ENCODE measurements at regions not wholly inside any gene's neighbourhood (a gene's known extent, or its start where the extent isn't known, plus 50 kb on each side); places are given as distances from the start of the nearest gene placed in this dataset.
"Not testable (repeated sequence)": the region's sequence is repeated elsewhere in the genome, so short reads cannot be mapped to it uniquely, and the experiment has no call there.

DNA sequence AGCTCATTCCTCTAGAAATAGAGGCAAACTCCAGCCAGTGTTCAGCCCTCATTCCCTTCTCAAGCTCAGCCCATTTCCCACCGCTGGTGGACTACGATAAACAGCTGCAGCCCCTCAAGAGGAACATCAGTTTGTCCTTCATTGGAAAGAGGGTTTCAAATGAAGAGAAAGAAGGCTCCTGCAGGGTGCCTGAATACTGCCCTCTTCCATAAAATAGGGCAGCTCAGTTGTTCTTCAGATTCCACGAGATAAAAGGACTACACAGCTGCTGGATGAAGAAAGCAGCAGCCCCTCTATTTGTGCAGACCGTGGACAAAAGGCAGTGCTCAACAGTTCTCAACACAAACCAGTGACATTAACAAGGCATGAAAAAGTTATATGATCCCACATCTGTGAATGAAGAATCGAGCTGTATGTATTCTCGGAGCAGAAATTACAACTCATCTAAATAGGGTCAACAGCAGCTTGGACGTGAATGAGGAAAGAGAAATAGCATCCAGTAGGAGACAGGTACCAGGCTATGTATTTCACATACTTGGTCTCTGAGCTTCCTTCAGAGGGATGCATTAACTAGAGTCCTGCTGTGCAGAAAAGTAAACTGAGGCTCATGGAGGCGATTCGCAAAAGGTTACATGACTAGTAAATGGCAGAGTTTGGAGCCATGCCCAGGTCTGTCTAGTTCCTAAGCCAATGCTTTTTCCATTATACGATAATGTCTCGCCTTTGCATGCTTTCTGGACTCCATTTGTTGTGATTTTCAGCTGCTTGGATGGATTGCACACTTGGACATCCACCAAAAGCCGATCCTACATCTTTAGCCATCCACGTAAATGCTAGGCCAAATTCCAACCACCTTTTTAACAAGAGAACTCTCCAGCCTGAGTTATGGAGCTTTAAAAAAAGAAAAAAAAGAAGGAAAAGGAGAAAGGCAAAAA is 301.2 kb upstream of the PPARGC1A start:
- H3K27me3 ChIP-seq (ENCODE audit: control insufficient read depth in 5 of 5, insufficient read depth in 4 of 5, low read length in 5 of 5), result no peaks in the 10 kb centered on the region
- H3K9me3 ChIP-seq (ENCODE audit: control insufficient read depth in 5 of 5, low read length in 5 of 5), result no peaks in the 10 kb centered on the region
- H3K9ac ChIP-seq (ENCODE audit: low read length in 5 of 5), result no peak overlapping the region
- no peak overlapping the region for H3K27ac ChIP-seq (ENCODE audit: low read depth, low read length)
- no peak overlapping the region for H3K4me3 ChIP-seq (ENCODE audit: low read depth in 1 of 5, low read length in 5 of 5)
- no peaks in the 10 kb centered on the region for H3K36me3 ChIP-seq (ENCODE audit: control insufficient read depth in 5 of 5, insufficient read depth in 5 of 5, low read length in 5 of 5)
- no peaks in the 10 kb centered on the region for H3K4me1 ChIP-seq (ENCODE audit: control insufficient read depth in 5 of 5, insufficient read depth in 5 of 5, low read length in 5 of 5)

DNA sequence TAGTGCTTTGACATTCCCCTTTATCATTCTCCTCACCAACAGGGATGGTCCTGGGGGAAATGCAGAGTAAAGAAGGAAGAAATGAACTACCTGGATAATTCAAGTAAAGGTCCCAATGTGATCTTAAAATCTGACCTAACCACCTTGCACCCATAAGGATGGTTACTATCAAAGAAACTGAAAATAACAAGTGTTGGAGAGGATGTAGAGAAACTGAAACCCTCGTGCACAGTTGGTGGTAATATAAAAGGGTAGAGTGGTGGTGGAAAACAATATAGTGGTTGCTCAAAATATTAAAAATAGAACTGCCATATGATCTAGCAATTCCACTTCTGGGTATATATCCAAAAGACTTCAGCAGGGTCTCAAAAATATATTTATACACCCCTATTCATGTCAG is 298.6 kb upstream of the PPARGC1A start:
- H3K4me3 ChIP-seq (ENCODE audit: low read depth in 1 of 5, low read length in 5 of 5), result no peak overlapping the region
- no peaks in the 10 kb centered on the region for H3K4me1 ChIP-seq (ENCODE audit: control insufficient read depth in 5 of 5, insufficient read depth in 5 of 5, low read length in 5 of 5)
- no peaks in the 10 kb centered on the region for H3K36me3 ChIP-seq (ENCODE audit: control insufficient read depth in 5 of 5, insufficient read depth in 5 of 5, low read length in 5 of 5)
- H3K9me3 ChIP-seq (ENCODE audit: control insufficient read depth in 5 of 5, low read length in 5 of 5), result no peaks in the 10 kb centered on the region
- no peak overlapping the region for H3K27ac ChIP-seq (ENCODE audit: low read depth, low read length)
- H3K9ac ChIP-seq (ENCODE audit: low read length in 5 of 5), result no peak overlapping the region
- H3K27me3 ChIP-seq (ENCODE audit: control insufficient read depth in 5 of 5, insufficient read depth in 4 of 5, low read length in 5 of 5), result no peaks in the 10 kb centered on the region

DNA sequence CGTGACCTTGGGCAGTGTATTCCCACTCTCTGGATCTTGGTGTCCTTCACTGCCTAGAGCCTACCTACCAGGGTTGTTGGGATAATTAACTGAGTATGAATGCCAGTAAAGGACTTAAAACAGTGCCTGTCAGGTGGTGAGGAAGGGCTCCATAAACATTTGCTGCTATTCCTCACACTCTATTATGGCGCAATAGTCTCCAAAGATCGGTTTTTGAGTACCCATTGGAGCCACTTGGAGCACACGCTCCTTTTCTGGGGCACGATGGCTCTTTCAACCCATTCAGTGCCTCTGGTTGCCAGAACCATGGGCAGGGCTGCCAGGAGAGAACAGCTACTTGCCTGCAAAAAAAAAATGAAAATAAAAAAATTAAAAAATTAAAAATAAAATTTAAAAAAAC is 296.6 kb upstream of the PPARGC1A start:
- Histone ChIP-seq H3K4me1 (ENCODE audit: control insufficient read depth in 5 of 5, insufficient read depth in 5 of 5, low read length in 5 of 5) (no peaks in the 10 kb centered on the region), H3K4me3 (ENCODE audit: low read depth in 1 of 5, low read length in 5 of 5) (no peak overlapping the region), H3K27ac (ENCODE audit: low read depth, low read length) (no peak overlapping the region), H3K36me3 (ENCODE audit: control insufficient read depth in 5 of 5, insufficient read depth in 5 of 5, low read length in 5 of 5) (no peaks in the 10 kb centered on the region), H3K9me3 (ENCODE audit: control insufficient read depth in 5 of 5, low read length in 5 of 5) (no peaks in the 10 kb centered on the region), H3K9ac (ENCODE audit: low read length in 5 of 5) (no peak overlapping the region), H3K27me3 (ENCODE audit: control insufficient read depth in 5 of 5, insufficient read depth in 4 of 5, low read length in 5 of 5) (no peaks in the 10 kb centered on the region)

DNA sequence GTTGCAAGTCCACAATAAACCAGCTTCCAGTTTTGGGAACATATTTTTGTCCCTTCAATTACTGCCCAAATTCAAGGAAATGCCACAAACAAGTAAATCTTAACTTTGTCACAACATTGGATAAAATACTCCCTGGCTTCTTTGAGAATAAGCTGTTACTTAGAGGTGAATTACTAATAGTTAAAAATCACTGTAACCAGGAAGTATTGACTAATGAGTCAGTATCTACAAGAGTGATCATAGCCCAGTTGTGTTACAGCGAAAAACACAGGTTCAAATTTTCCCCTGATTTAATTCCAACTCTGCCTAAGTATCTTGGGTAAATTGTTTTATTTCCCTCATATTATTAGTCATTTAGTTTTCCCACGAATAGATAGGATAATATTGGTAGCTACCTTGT is 291.2 kb upstream of the PPARGC1A start:
- Histone ChIP-seq H3K27me3 (ENCODE audit: control insufficient read depth in 5 of 5, insufficient read depth in 4 of 5, low read length in 5 of 5) (no peaks in the 10 kb centered on the region), H3K36me3 (ENCODE audit: control insufficient read depth in 5 of 5, insufficient read depth in 5 of 5, low read length in 5 of 5) (no peaks in the 10 kb centered on the region), H3K4me3 (ENCODE audit: low read depth in 1 of 5, low read length in 5 of 5) (no peak overlapping the region), H3K4me1 (ENCODE audit: control insufficient read depth in 5 of 5, insufficient read depth in 5 of 5, low read length in 5 of 5) (no peaks in the 10 kb centered on the region), H3K9me3 (ENCODE audit: control insufficient read depth in 5 of 5, low read length in 5 of 5) (no peaks in the 10 kb centered on the region), H3K9ac (ENCODE audit: low read length in 5 of 5) (no peak overlapping the region), H3K27ac (ENCODE audit: low read depth, low read length) (no peak overlapping the region)

DNA sequence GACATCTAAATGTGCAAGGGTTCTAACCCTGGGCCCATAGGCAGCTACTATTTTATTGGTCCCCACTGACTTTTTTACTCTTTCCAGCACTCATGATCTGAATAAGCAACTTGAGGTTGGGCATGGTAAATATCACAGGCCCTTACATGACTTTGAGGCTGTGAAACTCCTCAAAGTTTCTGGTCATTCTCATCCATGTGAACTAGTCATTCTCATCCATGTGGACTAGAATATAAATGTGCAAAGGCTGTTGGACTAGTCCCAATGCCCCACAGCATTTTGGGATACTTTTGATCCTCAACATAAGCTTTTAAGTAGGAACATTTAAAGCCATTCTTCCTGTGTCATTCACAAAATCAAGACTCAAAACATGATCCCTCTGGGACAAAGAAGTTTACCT is 290.7 kb upstream of the PPARGC1A start:
- no peak overlapping the region for H3K27ac ChIP-seq (ENCODE audit: low read depth, low read length)
- H3K36me3 ChIP-seq (ENCODE audit: control insufficient read depth in 5 of 5, insufficient read depth in 5 of 5, low read length in 5 of 5), result no peaks in the 10 kb centered on the region
- H3K4me1 ChIP-seq (ENCODE audit: control insufficient read depth in 5 of 5, insufficient read depth in 5 of 5, low read length in 5 of 5), result no peaks in the 10 kb centered on the region
- no peaks in the 10 kb centered on the region for H3K27me3 ChIP-seq (ENCODE audit: control insufficient read depth in 5 of 5, insufficient read depth in 4 of 5, low read length in 5 of 5)
- no peaks in the 10 kb centered on the region for H3K9me3 ChIP-seq (ENCODE audit: control insufficient read depth in 5 of 5, low read length in 5 of 5)
- no peak overlapping the region for H3K9ac ChIP-seq (ENCODE audit: low read length in 5 of 5)
- no peak overlapping the region for H3K4me3 ChIP-seq (ENCODE audit: low read depth in 1 of 5, low read length in 5 of 5)

DNA sequence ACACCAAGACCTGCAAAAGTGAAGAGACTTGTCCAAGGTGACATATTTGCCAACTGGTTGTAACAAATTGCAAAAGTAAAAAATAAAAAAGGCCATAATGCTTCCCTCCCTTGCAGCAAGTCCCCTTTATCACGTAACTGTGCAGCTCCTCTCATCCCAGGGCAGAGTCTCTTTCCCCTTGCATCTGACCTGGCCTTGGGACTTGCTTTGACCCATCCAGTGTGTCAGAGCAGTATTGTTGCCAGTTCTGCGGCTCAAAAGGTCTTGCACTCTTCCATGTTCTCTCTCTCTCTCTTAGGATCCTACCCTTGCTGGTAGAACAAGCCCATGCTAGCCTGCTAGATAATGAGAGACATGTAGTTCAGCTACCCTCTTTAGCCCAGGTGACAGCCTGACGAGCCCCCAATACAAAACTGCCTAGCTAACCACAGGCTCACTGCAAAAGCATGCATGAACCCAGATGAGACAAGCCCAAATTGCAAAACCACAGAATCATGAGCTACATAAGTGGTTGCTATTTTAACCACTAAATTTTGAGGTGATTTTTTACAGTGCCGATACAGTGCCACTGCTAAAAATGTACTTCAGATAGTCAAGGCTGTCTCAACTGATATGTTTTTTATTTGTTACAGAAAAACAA is 289.5 kb upstream of the PPARGC1A start:
- no peak overlapping the region for H3K9ac ChIP-seq (ENCODE audit: low read length in 5 of 5)
- H3K27ac ChIP-seq (ENCODE audit: low read depth, low read length), result no peak overlapping the region
- H3K4me3 ChIP-seq (ENCODE audit: low read depth in 1 of 5, low read length in 5 of 5), result no peak overlapping the region
- no peaks in the 10 kb centered on the region for H3K36me3 ChIP-seq (ENCODE audit: control insufficient read depth in 5 of 5, insufficient read depth in 5 of 5, low read length in 5 of 5)
- no peaks in the 10 kb centered on the region for H3K4me1 ChIP-seq (ENCODE audit: control insufficient read depth in 5 of 5, insufficient read depth in 5 of 5, low read length in 5 of 5)
- no peaks in the 10 kb centered on the region for H3K9me3 ChIP-seq (ENCODE audit: control insufficient read depth in 5 of 5, low read length in 5 of 5)
- H3K27me3 ChIP-seq (ENCODE audit: control insufficient read depth in 5 of 5, insufficient read depth in 4 of 5, low read length in 5 of 5), result no peaks in the 10 kb centered on the region

DNA sequence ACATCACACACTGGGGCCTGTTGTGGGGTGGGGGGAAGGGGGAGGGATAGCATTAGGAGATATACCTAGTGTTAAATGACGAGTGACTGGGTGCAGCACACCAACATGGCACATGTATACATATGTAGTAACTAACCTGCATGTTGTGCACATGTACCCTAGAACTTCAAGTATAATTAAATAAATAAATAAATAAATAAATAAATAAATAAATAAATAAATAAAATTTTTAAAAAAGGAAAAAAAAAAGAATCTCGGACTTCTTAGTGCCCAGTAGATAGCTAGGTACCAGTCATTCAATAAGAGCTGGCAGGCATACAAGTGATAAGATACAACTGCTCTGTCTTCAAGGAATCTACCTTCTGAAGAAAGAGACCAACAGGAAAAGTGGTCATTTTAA is 287.6 kb upstream of the PPARGC1A start:
- H3K4me3 ChIP-seq (ENCODE audit: low read depth in 1 of 5, low read length in 5 of 5); H3K27me3 ChIP-seq (ENCODE audit: control insufficient read depth in 5 of 5, insufficient read depth in 4 of 5, low read length in 5 of 5); H3K4me1 ChIP-seq (ENCODE audit: control insufficient read depth in 5 of 5, insufficient read depth in 5 of 5, low read length in 5 of 5); H3K27ac ChIP-seq (ENCODE audit: low read depth, low read length); H3K36me3 ChIP-seq (ENCODE audit: control insufficient read depth in 5 of 5, insufficient read depth in 5 of 5, low read length in 5 of 5); H3K9me3 ChIP-seq (ENCODE audit: control insufficient read depth in 5 of 5, low read length in 5 of 5); H3K9ac ChIP-seq (ENCODE audit: low read length in 5 of 5): not testable (repeated sequence)

DNA sequence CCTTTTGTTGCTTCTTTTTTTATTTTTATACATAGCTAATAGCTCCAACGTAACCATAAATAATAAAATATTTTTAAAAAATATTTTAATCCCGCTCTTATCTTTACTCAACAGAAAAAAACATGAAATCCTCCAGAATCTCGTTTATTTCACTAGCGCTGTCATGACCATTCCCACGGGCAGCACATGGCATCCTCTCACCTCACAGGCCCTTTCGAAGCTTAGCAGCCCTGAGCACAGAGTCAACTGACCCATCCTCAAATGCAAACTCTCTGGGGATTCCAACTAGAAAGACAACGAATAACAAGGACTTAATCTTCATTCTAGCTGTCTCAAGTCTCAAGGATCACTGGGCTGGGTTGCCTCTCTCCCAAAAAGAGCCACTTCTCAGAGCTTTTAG is 285.9 kb upstream of the PPARGC1A start:
- H3K9ac ChIP-seq (ENCODE audit: low read length in 5 of 5), result no peak overlapping the region

DNA sequence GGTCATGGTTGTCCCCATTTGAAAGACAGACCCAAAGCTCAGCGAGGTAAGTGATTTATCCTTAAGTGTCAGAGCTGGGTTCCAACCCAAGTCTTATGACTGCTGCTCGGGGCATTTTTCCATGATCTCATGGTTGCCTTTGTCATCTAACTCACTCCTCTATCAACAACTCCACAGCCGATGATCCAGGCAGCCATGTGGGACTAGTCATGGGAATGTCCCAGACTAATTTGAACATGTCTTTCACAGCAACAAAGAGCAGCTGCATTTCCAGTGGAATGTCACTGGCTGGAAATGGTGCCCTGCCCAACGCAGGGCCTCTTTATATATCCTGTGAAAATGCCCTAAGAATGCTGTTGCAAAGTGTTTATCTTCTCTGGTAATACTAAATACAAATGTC is 284.8 kb upstream of the PPARGC1A start:
- Histone ChIP-seq H3K4me1 (ENCODE audit: control insufficient read depth in 5 of 5, insufficient read depth in 5 of 5, low read length in 5 of 5) (no peaks in the 10 kb centered on the region), H3K27me3 (ENCODE audit: control insufficient read depth in 5 of 5, insufficient read depth in 4 of 5, low read length in 5 of 5) (no peaks in the 10 kb centered on the region), H3K9ac (ENCODE audit: low read length in 5 of 5) (no peak overlapping the region), H3K4me3 (ENCODE audit: low read depth in 1 of 5, low read length in 5 of 5) (no peak overlapping the region), H3K27ac (ENCODE audit: low read depth, low read length) (no peak overlapping the region), H3K9me3 (ENCODE audit: control insufficient read depth in 5 of 5, low read length in 5 of 5) (no peaks in the 10 kb centered on the region), H3K36me3 (ENCODE audit: control insufficient read depth in 5 of 5, insufficient read depth in 5 of 5, low read length in 5 of 5) (no peaks in the 10 kb centered on the region)

More for the DNA sequence above, 285.9 kb upstream of the PPARGC1A start:
- H3K9me3 ChIP-seq (ENCODE audit: control insufficient read depth in 5 of 5, low read length in 5 of 5), result no peaks in the 10 kb centered on the region
- no peaks in the 10 kb centered on the region for H3K27me3 ChIP-seq (ENCODE audit: control insufficient read depth in 5 of 5, insufficient read depth in 4 of 5, low read length in 5 of 5)
- H3K4me3 ChIP-seq (ENCODE audit: low read depth in 1 of 5, low read length in 5 of 5), result no peak overlapping the region
- H3K36me3 ChIP-seq (ENCODE audit: control insufficient read depth in 5 of 5, insufficient read depth in 5 of 5, low read length in 5 of 5), result no peaks in the 10 kb centered on the region
- no peaks in the 10 kb centered on the region for H3K4me1 ChIP-seq (ENCODE audit: control insufficient read depth in 5 of 5, insufficient read depth in 5 of 5, low read length in 5 of 5)
- no peak overlapping the region for H3K27ac ChIP-seq (ENCODE audit: low read depth, low read length)

DNA sequence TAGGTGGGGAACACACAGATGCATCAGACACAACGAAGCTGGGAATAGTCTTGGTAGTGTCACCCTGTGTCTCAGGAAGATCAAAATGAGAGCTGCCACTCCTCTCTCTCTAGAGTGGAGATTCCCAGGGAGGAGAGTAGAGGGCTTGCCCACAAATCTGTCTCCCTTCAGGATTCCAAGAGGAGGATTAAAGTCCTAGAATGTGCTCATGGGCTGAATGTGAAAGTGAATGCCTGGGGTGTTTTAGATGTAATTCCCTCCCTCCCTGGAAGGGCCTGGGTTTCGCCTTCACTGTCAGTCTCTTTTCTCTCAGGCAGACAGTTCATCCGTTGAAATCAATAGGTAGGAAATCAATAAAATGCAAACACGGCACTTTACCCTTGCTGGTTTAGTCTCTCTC is 282.6 kb upstream of the PPARGC1A start:
- H3K27me3 ChIP-seq (ENCODE audit: control insufficient read depth in 5 of 5, insufficient read depth in 4 of 5, low read length in 5 of 5), result no peaks in the 10 kb centered on the region
- H3K4me3 ChIP-seq (ENCODE audit: low read depth in 1 of 5, low read length in 5 of 5), result no peak overlapping the region
- H3K4me1 ChIP-seq (ENCODE audit: control insufficient read depth in 5 of 5, insufficient read depth in 5 of 5, low read length in 5 of 5), result no peaks in the 10 kb centered on the region

More for the DNA sequence above, 282.6 kb upstream of the PPARGC1A start:
- no peak overlapping the region for H3K27ac ChIP-seq (ENCODE audit: low read depth, low read length)
- no peak overlapping the region for H3K9ac ChIP-seq (ENCODE audit: low read length in 5 of 5)
- no peaks in the 10 kb centered on the region for H3K36me3 ChIP-seq (ENCODE audit: control insufficient read depth in 5 of 5, insufficient read depth in 5 of 5, low read length in 5 of 5)
- H3K9me3 ChIP-seq (ENCODE audit: control insufficient read depth in 5 of 5, low read length in 5 of 5), result no peaks in the 10 kb centered on the region
